WTC11 (cell line): ENCODE measurements at regions not wholly inside any gene's neighbourhood (a gene's known extent, or its start where the extent isn't known, plus 50 kb on each side); places are given as distances from the start of the nearest gene placed in this dataset.

Source experiments
- ATAC-seq: fragments of 200-7000 bp; cut with Tn5 transposase; 2 replicates; pipeline ENCODE4 v1.10.0; 2021; ENCODE audit warnings: mild to moderate bottlenecking, moderate library complexity
- CTCF ChIA-PET: fragments of 300-600 bp; sonication (Branson Sonifier 250); formaldehyde crosslinking; loops from one replicate; lab custom pipeline; 2021; ENCODE audit warnings: antibody characterized with exemption; lab: Charles Lee
- POLR2A ChIA-PET: fragments of 350-600 bp; sonication (Branson Sonifier 250); formaldehyde crosslinking; loops from one replicate; lab custom pipeline; 2021; ENCODE audit warnings: antibody characterized with exemption; lab: Charles Lee
- DNase-seq: peaks from one replicate; pipeline ENCODE4 v3.0.0; 2021; ENCODE audit warnings: low spot score
- H3K27ac Mint-ChIP-seq: 2 replicates; pipeline ENCODE4 v1.8.0; 2021; ENCODE audit warnings: mixed read lengths
- H3K27me3 Mint-ChIP-seq: 2 replicates; pipeline ENCODE4 v1.8.0; 2021; ENCODE audit warnings: low read depth, mild to moderate bottlenecking, moderate library complexity, mixed read lengths
- H3K36me3 Mint-ChIP-seq: 2 replicates; pipeline ENCODE4 v1.8.0; 2021; ENCODE audit warnings: mixed read lengths
- H3K4me1 Mint-ChIP-seq: 2 replicates; pipeline ENCODE4 v1.8.0; 2022; ENCODE audit warnings: mixed read lengths
- H3K4me3 Mint-ChIP-seq: 2 replicates; pipeline ENCODE4 v1.8.0; 2021; ENCODE audit warnings: mild to moderate bottlenecking, moderate library complexity, mixed read lengths
- H3K9me3 Mint-ChIP-seq: 2 replicates; pipeline ENCODE4 v1.8.0; 2021; ENCODE audit warnings: mixed read lengths
- CBFB ChIP-seq: sonication (generic); formaldehyde crosslinking; IDR thresholded peaks from 2 replicates; pipeline ENCODE4 v1.8.1; 2022; ENCODE audit warnings: mild to moderate bottlenecking, low read depth, missing genetic modification reagents
- CDX4 ChIP-seq: fragments of 250-450 bp; sonication (Bioruptor Pico); IDR thresholded peaks from 2 replicates; pipeline ENCODE4 v1.9.0; 2021; ENCODE audit warnings: moderate library complexity, mild to moderate bottlenecking, inconsistent platforms, borderline replicate concordance
- ETV6 ChIP-seq: sonication (generic); formaldehyde crosslinking; IDR thresholded peaks from 2 replicates; pipeline ENCODE4 v1.8.1; 2022; ENCODE audit warnings: mild to moderate bottlenecking, missing genetic modification reagents
- GTF2I ChIP-seq: fragments of 250-450 bp; sonication (Bioruptor Pico); conservative IDR thresholded peaks from 2 replicates; pipeline ENCODE4 v1.4.0; 2021; ENCODE audit warnings: mild to moderate bottlenecking
- HMGXB4 ChIP-seq: sonication (generic); formaldehyde crosslinking; IDR thresholded peaks from 2 replicates; pipeline ENCODE4 v1.8.1; 2023; ENCODE audit warnings: mild to moderate bottlenecking, moderate library complexity, missing genetic modification reagents
- JUN ChIP-seq: sonication (generic); formaldehyde crosslinking; IDR thresholded peaks from 2 replicates; pipeline ENCODE4 v1.8.0; 2023; ENCODE audit warnings: mild to moderate bottlenecking, missing genetic modification reagents
- PREB ChIP-seq: sonication (generic); formaldehyde crosslinking; IDR thresholded peaks from 2 replicates; pipeline ENCODE4 v1.8.1; 2022; ENCODE audit warnings: mild to moderate bottlenecking, missing genetic modification reagents, moderate library complexity, borderline replicate concordance
- RORB ChIP-seq: fragments of 250-450 bp; sonication (Bioruptor Pico); IDR thresholded peaks from 2 replicates; pipeline ENCODE4 v1.9.0; 2021; ENCODE audit warnings: mild to moderate bottlenecking
- TCF7 ChIP-seq: sonication (generic); formaldehyde crosslinking; IDR thresholded peaks from 2 replicates; pipeline ENCODE4 v1.8.0; 2022; ENCODE audit warnings: mild to moderate bottlenecking, low read depth, missing genetic modification reagents, moderate library complexity
- TP53 ChIP-seq: sonication (generic); formaldehyde crosslinking; IDR thresholded peaks from 2 replicates; pipeline ENCODE4 v1.8.1; 2023; ENCODE audit warnings: mild to moderate bottlenecking, missing genetic modification reagents
- ZBTB21 ChIP-seq: sonication (generic); formaldehyde crosslinking; IDR thresholded peaks from 2 replicates; pipeline ENCODE4 v1.8.1; 2023; ENCODE audit warnings: mild to moderate bottlenecking, missing genetic modification reagents, borderline replicate concordance
- ZNF138 ChIP-seq: sonication (generic); formaldehyde crosslinking; conservative IDR thresholded peaks from 2 replicates; pipeline ENCODE4 v1.8.1; 2022; ENCODE audit warnings: mild to moderate bottlenecking, moderate library complexity, missing genetic modification reagents
- ZNF232 ChIP-seq: sonication (generic); formaldehyde crosslinking; IDR thresholded peaks from 2 replicates; pipeline ENCODE4 v1.8.0; 2022; ENCODE audit warnings: mild to moderate bottlenecking, missing genetic modification reagents
- ZNF396 ChIP-seq: fragments of 250-450 bp; sonication (Bioruptor Pico); IDR thresholded peaks from 2 replicates; pipeline ENCODE4 v1.8.0; 2021; ENCODE audit warnings: mild to moderate bottlenecking, moderate library complexity, borderline replicate concordance
- TF ChIP-seq, protein P1 (sequence below): fragments of 250-450 bp; sonication (Bioruptor Pico); conservative IDR thresholded peaks from 2 replicates; pipeline ENCODE4 v1.9.0; 2021; ENCODE audit warnings: mild to moderate bottlenecking
- TF ChIP-seq, protein P2 (sequence below): sonication (generic); formaldehyde crosslinking; IDR thresholded peaks from 2 replicates; pipeline ENCODE4 v1.8.1; 2023; ENCODE audit warnings: mild to moderate bottlenecking, missing genetic modification reagents, moderate library complexity
- TF ChIP-seq, protein P3 (sequence below): fragments of 200-600 bp; IDR thresholded peaks from 2 replicates; pipeline ENCODE4 v1.8.0; 2022; ENCODE audit warnings: antibody characterized with exemption
- TF ChIP-seq, protein P4 (sequence below): sonication (generic); formaldehyde crosslinking; IDR thresholded peaks from 2 replicates; pipeline ENCODE4 v1.8.1; 2022; ENCODE audit warnings: mild to moderate bottlenecking, moderate library complexity, missing genetic modification reagents

GRCh38 chr11:16460508-16460907 is 104.2 kb upstream of the SOX6 start:
- no peak overlapping the region for H3K4me3 Mint-ChIP-seq
- no peak for ATAC-seq
- no peak for TF ChIP-seq TP53
- no peak for TF ChIP-seq ZNF396 (CRISPR knock-in tag)
- no peak for TF ChIP-seq ZBTB21 (CRISPR knock-in tag)
- no peak for TF ChIP-seq CDX4 (CRISPR knock-in tag)
- TF ChIP-seq RORB: no peak
- TF ChIP-seq ZNF138 (CRISPR knock-in tag): no peak
- TF ChIP-seq JUN: no peak
- no peak for TF ChIP-seq TCF7 (CRISPR knock-in tag)
- no peak for TF ChIP-seq ZNF232 (CRISPR knock-in tag)
- TF ChIP-seq GTF2I: no peak
- no peak for TF ChIP-seq CBFB
- no peak for TF ChIP-seq HMGXB4 (CRISPR knock-in tag)
- TF ChIP-seq, protein P1, sequence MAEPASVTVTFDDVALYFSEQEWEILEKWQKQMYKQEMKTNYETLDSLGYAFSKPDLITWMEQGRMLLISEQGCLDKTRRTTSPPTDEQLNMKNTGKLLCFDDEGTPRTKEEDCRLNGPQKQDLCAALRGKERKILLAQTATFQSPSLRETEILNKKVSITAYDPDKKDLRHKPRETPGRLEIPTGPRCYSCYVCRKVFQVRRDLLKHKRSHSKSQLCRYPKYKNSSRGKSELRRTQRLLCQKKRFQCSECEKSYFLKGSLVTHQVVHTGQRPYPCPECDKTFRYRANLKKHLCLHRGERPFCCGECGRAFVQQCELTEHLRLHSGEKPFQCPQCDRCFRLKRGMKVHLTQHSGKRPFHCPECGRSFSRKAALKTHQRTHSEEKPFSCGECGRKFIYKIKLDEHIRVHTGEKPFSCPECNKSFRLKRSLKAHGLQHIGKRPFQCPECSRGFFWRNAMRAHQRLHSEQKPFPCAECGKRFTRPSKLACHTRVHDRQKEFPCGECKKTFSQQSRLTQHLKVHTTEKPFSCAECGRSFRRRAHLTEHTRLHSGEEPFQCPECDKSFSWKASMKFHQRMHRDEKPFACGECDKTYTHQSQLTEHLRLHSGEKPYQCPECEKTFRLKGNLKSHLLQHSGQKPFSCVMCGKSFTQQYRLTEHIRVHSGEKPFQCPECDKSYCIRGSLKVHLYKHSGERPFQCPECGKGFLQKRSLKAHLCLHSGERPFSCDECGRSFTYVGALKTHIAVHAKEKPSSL: no peak
- TF ChIP-seq, protein P2, sequence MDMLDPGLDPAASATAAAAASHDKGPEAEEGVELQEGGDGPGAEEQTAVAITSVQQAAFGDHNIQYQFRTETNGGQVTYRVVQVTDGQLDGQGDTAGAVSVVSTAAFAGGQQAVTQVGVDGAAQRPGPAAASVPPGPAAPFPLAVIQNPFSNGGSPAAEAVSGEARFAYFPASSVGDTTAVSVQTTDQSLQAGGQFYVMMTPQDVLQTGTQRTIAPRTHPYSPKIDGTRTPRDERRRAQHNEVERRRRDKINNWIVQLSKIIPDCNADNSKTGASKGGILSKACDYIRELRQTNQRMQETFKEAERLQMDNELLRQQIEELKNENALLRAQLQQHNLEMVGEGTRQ (CRISPR knock-in tag): no peak
- no peak for TF ChIP-seq ETV6
- TF ChIP-seq PREB (CRISPR knock-in tag): no peak
- TF ChIP-seq, protein P3, sequence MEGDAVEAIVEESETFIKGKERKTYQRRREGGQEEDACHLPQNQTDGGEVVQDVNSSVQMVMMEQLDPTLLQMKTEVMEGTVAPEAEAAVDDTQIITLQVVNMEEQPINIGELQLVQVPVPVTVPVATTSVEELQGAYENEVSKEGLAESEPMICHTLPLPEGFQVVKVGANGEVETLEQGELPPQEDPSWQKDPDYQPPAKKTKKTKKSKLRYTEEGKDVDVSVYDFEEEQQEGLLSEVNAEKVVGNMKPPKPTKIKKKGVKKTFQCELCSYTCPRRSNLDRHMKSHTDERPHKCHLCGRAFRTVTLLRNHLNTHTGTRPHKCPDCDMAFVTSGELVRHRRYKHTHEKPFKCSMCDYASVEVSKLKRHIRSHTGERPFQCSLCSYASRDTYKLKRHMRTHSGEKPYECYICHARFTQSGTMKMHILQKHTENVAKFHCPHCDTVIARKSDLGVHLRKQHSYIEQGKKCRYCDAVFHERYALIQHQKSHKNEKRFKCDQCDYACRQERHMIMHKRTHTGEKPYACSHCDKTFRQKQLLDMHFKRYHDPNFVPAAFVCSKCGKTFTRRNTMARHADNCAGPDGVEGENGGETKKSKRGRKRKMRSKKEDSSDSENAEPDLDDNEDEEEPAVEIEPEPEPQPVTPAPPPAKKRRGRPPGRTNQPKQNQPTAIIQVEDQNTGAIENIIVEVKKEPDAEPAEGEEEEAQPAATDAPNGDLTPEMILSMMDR: no peak
- POLR2A ChIA-PET: no interaction called here
- H3K27me3 Mint-ChIP-seq: peaks cover 4% of the 10 kb centered on the region
- H3K36me3 Mint-ChIP-seq: no peaks in the 10 kb centered on the region
- no peaks in the 10 kb centered on the region for H3K9me3 Mint-ChIP-seq
- DNase-seq: no peak
- CTCF ChIA-PET: no interaction called here
- H3K4me1 Mint-ChIP-seq: no peaks in the 10 kb centered on the region
- no peak overlapping the region for H3K27ac Mint-ChIP-seq

- H3K4me1 Mint-ChIP-seq: no peaks in the 10 kb centered on the region
- no peak for ATAC-seq
- TF ChIP-seq, protein P4, sequence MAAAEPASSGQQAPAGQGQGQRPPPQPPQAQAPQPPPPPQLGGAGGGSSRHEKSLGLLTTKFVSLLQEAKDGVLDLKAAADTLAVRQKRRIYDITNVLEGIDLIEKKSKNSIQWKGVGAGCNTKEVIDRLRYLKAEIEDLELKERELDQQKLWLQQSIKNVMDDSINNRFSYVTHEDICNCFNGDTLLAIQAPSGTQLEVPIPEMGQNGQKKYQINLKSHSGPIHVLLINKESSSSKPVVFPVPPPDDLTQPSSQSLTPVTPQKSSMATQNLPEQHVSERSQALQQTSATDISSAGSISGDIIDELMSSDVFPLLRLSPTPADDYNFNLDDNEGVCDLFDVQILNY (CRISPR knock-in tag): no peak
- TF ChIP-seq, all 79 proteins: peak for 0
- H3K27me3 Mint-ChIP-seq: peaks cover 4% of the 10 kb centered on the region; the same call in 1 of the 2 replicates
- no peak for DNase-seq
- H3K36me3 Mint-ChIP-seq: no peaks in the 10 kb centered on the region
- no peak overlapping the region for H3K27ac Mint-ChIP-seq
- H3K9me3 Mint-ChIP-seq: no peaks in the 10 kb centered on the region
- POLR2A ChIA-PET: no interaction called here
- H3K4me3 Mint-ChIP-seq: no peak overlapping the region
- CTCF ChIA-PET: no interaction called here
These were observed 100.0 kb upstream of the SOX6 start for GRCh38 chr11:16456366-16456765.
